Endothelial cell of umbilical vein (primary cell): ENCODE measurements at regions not wholly inside any gene's neighbourhood (a gene's known extent, or its start where the extent isn't known, plus 50 kb on each side); places are given as distances from the start of the nearest gene placed in this dataset.

Source experiments
- BruUV-seq: library from RNA; stranded (reverse); fragments of 400-500 nt; replicated peaks from 2 replicates; lab custom pipeline; 2021; lab: Mats Ljungman, UMichigan
- CTCF ChIA-PET: fragments of 300-600, 350-600 bp; sonication (Branson Sonifier 250); formaldehyde crosslinking; loops from one replicate; lab custom pipeline; 2021; ENCODE audit warnings: antibody characterized with exemption, inconsistent platforms; lab: Charles Lee
- POLR2A ChIA-PET: fragments of 300-600, 350-600 bp; sonication (Branson Sonifier 250); formaldehyde crosslinking; loops from one replicate; lab custom pipeline; 2021; ENCODE audit warnings: antibody characterized with exemption, inconsistent platforms; lab: Charles Lee
- DNase-seq: peaks from one replicate; pipeline ENCODE4 v3.0.0-alpha.2; 2011; ENCODE audit warnings: low read depth, low spot score
- FAIRE-seq: peaks from 2 replicates; lab custom pipeline; 2011; peaks lifted over from hg19 to GRCh38; lab: Jason Lieb, UNC
- H2AFZ ChIP-seq: 2 replicates; pipeline ENCODE4 v1.6.0; 2012; ENCODE audit warnings: low read depth, low read length, control low read depth, inconsistent platforms
- H3K27ac ChIP-seq: 2 replicates; pipeline ENCODE4 v1.5.1; 2011; ENCODE audit warnings: low read depth, mild to moderate bottlenecking, control low read depth, low read length, moderate library complexity; ENCODE audit not compliant: insufficient read depth
- H3K27me3 ChIP-seq, 2 experiments: 2 replicates each; pipeline versions ENCODE4 v1.6.0 to v1.6.1; 2011; ENCODE audit warnings: low read length in 2 of 2, mixed read lengths in 1 of 2; ENCODE audit not compliant: control insufficient read depth in 2 of 2, insufficient read depth in 2 of 2
- H3K36me3 ChIP-seq, 2 experiments: 2 replicates in 1 of 2; 3 replicates in 1 of 2; pipeline ENCODE4 v1.5.1; 2011; ENCODE audit warnings: low read length in 2 of 2, mild to moderate bottlenecking in 1 of 2, moderate library complexity in 1 of 2; ENCODE audit not compliant: control insufficient read depth in 2 of 2, insufficient read depth in 2 of 2; ENCODE audit errors: extremely low read depth in 1 of 2
- H3K4me1 ChIP-seq: 3 replicates; pipeline ENCODE4 v1.5.1; 2011; ENCODE audit warnings: mild to moderate bottlenecking, low read length; ENCODE audit not compliant: control insufficient read depth, insufficient read depth; ENCODE audit errors: extremely low read depth
- H3K4me2 ChIP-seq: 2 replicates; pipeline ENCODE4 v1.6.1; 2011; ENCODE audit warnings: low read length, control low read depth, mixed read lengths; ENCODE audit not compliant: insufficient read depth
- H3K4me3 ChIP-seq, 3 experiments: fragments of 200-600 bp in 1 of 3; sonication (generic), shearing (Covaris generic) in 1 of 3; replicated peaks in 1 of 3; 2 replicates each; pipeline ENCODE4 v1.5.1; 2011 to 2016; ENCODE audit warnings: control low read depth in 3 of 3, low read length in 3 of 3, mild to moderate bottlenecking in 2 of 3, inconsistent platforms in 1 of 3, low read depth in 1 of 3, moderate library complexity in 1 of 3; ENCODE audit not compliant: insufficient read depth in 1 of 3
- H3K79me2 ChIP-seq: 2 replicates; pipeline ENCODE4 v1.6.0; 2012; ENCODE audit warnings: low read length, inconsistent platforms; ENCODE audit not compliant: control insufficient read depth, insufficient read depth
- H3K9ac ChIP-seq: replicated peaks from 2 replicates; pipeline ENCODE3; 2011; ENCODE audit warnings: low read length, control low read depth; ENCODE audit not compliant: insufficient read depth; ENCODE audit errors: extremely low read depth
- H3K9me1 ChIP-seq: replicated peaks from 3 replicates; pipeline ENCODE4 v1.6.0; 2011; ENCODE audit warnings: mild to moderate bottlenecking, low read length; ENCODE audit not compliant: control insufficient read depth, insufficient read depth; ENCODE audit errors: extremely low read depth
- H3K9me3 ChIP-seq: replicated peaks from 2 replicates; pipeline ENCODE4 v1.5.1; 2012; ENCODE audit warnings: low read length, inconsistent platforms; ENCODE audit not compliant: control insufficient read depth, insufficient read depth
- H4K20me1 ChIP-seq: replicated peaks from 2 replicates; pipeline ENCODE3; 2011; ENCODE audit warnings: mild to moderate bottlenecking, low read length; ENCODE audit not compliant: control insufficient read depth, insufficient read depth; ENCODE audit errors: extremely low read depth
- CTCF ChIP-seq, 2 donors: IDR thresholded peaks; 1 replicate in 1 of 2; 2 replicates in 1 of 2; pipeline ENCODE4 v1.5.1; 2011; ENCODE audit warnings: low read length in 2 of 2, mild to moderate bottlenecking in 2 of 2, moderate library complexity in 2 of 2, control low read depth in 1 of 2, inconsistent platforms in 1 of 2, low read depth in 1 of 2; ENCODE audit not compliant: insufficient read depth in 1 of 2; ENCODE audit errors: extremely low read depth in 1 of 2
- EZH2 ChIP-seq: IDR thresholded peaks from 2 replicates; pipeline ENCODE4 v1.6.1; 2012; ENCODE audit warnings: borderline replicate concordance, low read depth, mild to moderate bottlenecking, moderate library complexity, low read length, inconsistent platforms; ENCODE audit not compliant: severe bottlenecking
- FOS ChIP-seq: IDR thresholded peaks from 2 replicates; pipeline ENCODE4 v1.6.1; 2011; ENCODE audit warnings: mild to moderate bottlenecking, low read length, moderate library complexity, borderline replicate concordance; ENCODE audit not compliant: insufficient read depth
- GATA2 ChIP-seq: IDR thresholded peaks from 2 replicates; pipeline ENCODE4 v1.7.0; 2011; ENCODE audit warnings: low read depth, mild to moderate bottlenecking, moderate library complexity, mixed read lengths, low read length; ENCODE audit not compliant: insufficient read length, insufficient read depth
- JUN ChIP-seq: IDR thresholded peaks from 2 replicates; pipeline ENCODE4 v1.6.1; 2011; ENCODE audit warnings: borderline replicate concordance, low read depth; ENCODE audit not compliant: insufficient read length, insufficient read depth
- MYC ChIP-seq: IDR thresholded peaks from one replicate; pipeline ENCODE4 v1.6.1; 2011; ENCODE audit warnings: mild to moderate bottlenecking, low read depth, low read length
- POLR2A ChIP-seq: IDR thresholded peaks from 2 replicates; pipeline ENCODE4 v1.6.1; 2012; ENCODE audit warnings: low read depth, mild to moderate bottlenecking, control low read depth, low read length
- POLR2AphosphoS5 ChIP-seq: IDR thresholded peaks from 2 replicates; pipeline ENCODE4 v1.6.1; 2012; ENCODE audit warnings: low read depth, mild to moderate bottlenecking, control low read depth, low read length, moderate library complexity; ENCODE audit not compliant: insufficient read depth
- dilution Hi-C: fragments of 300-500 bp; cut with MboI; formaldehyde crosslinking; loops from one replicate; pipeline ENCODE4 v1.15.0; 2019; ENCODE audit warnings: low sequenced_read_pairs; ENCODE audit not compliant: extremely low pct_ligation_motif_present
- intact Hi-C: fragments of 100-400 bp; cut with micrococcal nuclease; formaldehyde crosslinking; loops from one replicate; pipeline ENCODE4 v1.10.0; 2022
- TF ChIP-seq, protein P1 (sequence below): IDR thresholded peaks from 2 replicates; pipeline ENCODE4 v1.6.1; 2011; ENCODE audit not compliant: insufficient read depth, insufficient read length

DNA sequence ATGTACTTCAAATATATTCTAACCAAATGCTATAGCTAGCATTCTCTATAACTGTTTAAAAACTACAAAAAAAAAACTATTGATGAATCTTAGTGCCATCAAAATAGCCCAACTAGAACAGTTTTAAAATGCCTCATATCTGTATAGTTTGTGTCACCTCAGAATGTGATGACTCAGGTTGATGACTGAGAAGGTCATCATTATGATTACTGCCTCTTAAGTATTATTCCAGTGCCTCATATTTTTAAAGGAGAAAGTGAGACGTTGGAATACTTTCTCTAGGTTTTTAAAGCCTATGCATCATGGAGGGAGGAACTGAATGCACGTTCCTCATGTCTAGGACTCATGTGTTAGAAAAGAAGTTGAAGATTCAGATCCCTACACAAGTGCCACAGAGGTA lies 88.2 kb downstream of the TMA16 start:
- H3K27ac ChIP-seq = no peak overlapping the region
- CTCF ChIA-PET = interaction anchor here (0.8 kb wide), 1 partner anchor 32 kb away, joined by 3 read pairs; no protein-coding TSS in a partner anchor
- POLR2A ChIA-PET = no interaction called here

More for the DNA sequence above, 88.2 kb downstream of the TMA16 start:
- H3K9me1 ChIP-seq = no peaks in the 10 kb centered on the region
- FAIRE-seq (no peak), DNase-seq (no peak)
- intact Hi-C loops = no loop called here
- H4K20me1 ChIP-seq = no peaks in the 10 kb centered on the region
- no peaks in the 10 kb centered on the region for H3K79me2 ChIP-seq
- dilution Hi-C loops = no loop called here
- no peaks in the 10 kb centered on the region for H3K27me3 ChIP-seq
- no peak overlapping the region for H3K9ac ChIP-seq
- no peak overlapping the region for H3K4me2 ChIP-seq
- no peak overlapping the region for H3K4me3 ChIP-seq
- H2AFZ ChIP-seq = no peak overlapping the region
- no peaks in the 10 kb centered on the region for H3K9me3 ChIP-seq
- BruUV-seq = no TSS peak
- no peak for TF ChIP-seq POLR2A
- no peak for TF ChIP-seq JUN
- no peak for TF ChIP-seq POLR2AphosphoS5
- TF ChIP-seq MYC = no peak
- no peak for TF ChIP-seq EZH2
- no peak for TF ChIP-seq GATA2
- TF ChIP-seq, protein P1, sequence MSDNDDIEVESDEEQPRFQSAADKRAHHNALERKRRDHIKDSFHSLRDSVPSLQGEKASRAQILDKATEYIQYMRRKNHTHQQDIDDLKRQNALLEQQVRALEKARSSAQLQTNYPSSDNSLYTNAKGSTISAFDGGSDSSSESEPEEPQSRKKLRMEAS = no peak
- no peak for TF ChIP-seq CTCF (IDR thresholded peaks at IDR 0.05; ENCODE audit: extremely low read depth in 1 of 2, insufficient read depth in 1 of 2, low read depth in 1 of 2, low read length in 2 of 2)
- TF ChIP-seq FOS = no peak
- H3K36me3 ChIP-seq = no peaks in the 10 kb centered on the region
- no peaks in the 10 kb centered on the region for H3K4me1 ChIP-seq
